ENCODE measurements at regions not wholly inside any gene's neighbourhood (a gene's known extent, or its start where the extent isn't known, plus 50 kb on each side); places are given as distances from the start of the nearest gene placed in this dataset.
"Not testable (repeated sequence)": the region's sequence is repeated elsewhere in the genome, so short reads cannot be mapped to it uniquely, and the experiment has no call there.

DNA sequence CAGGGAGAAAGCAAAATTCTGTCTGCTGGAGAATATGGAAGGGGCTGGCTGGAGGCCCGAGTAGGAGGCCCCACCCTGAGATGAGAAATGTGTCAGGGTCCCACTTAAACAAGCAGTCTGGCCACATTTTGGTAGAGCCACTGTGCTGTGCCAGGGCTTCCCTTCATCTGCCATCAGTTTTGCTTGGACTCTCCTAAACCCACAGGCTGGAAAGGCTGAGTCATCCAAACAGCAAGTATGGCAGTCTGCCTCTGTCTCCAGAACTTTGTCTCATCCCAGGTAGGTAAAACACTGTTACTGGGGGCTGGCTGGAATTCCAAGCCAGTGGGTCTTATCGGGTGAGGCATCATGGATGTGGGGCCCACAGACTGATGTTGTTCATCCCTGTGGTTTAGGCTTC lies 1390.6 kb downstream of the UQCRFS1 start:
- DNase-seq (ENCODE audit: low read depth) (no peak), FAIRE-seq (no peak)
- TF ChIP-seq, protein P1, sequence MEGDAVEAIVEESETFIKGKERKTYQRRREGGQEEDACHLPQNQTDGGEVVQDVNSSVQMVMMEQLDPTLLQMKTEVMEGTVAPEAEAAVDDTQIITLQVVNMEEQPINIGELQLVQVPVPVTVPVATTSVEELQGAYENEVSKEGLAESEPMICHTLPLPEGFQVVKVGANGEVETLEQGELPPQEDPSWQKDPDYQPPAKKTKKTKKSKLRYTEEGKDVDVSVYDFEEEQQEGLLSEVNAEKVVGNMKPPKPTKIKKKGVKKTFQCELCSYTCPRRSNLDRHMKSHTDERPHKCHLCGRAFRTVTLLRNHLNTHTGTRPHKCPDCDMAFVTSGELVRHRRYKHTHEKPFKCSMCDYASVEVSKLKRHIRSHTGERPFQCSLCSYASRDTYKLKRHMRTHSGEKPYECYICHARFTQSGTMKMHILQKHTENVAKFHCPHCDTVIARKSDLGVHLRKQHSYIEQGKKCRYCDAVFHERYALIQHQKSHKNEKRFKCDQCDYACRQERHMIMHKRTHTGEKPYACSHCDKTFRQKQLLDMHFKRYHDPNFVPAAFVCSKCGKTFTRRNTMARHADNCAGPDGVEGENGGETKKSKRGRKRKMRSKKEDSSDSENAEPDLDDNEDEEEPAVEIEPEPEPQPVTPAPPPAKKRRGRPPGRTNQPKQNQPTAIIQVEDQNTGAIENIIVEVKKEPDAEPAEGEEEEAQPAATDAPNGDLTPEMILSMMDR (IDR thresholded peaks at IDR 0.05; ENCODE audit: insufficient read depth, low read length, severe bottlenecking): no peak

DNA sequence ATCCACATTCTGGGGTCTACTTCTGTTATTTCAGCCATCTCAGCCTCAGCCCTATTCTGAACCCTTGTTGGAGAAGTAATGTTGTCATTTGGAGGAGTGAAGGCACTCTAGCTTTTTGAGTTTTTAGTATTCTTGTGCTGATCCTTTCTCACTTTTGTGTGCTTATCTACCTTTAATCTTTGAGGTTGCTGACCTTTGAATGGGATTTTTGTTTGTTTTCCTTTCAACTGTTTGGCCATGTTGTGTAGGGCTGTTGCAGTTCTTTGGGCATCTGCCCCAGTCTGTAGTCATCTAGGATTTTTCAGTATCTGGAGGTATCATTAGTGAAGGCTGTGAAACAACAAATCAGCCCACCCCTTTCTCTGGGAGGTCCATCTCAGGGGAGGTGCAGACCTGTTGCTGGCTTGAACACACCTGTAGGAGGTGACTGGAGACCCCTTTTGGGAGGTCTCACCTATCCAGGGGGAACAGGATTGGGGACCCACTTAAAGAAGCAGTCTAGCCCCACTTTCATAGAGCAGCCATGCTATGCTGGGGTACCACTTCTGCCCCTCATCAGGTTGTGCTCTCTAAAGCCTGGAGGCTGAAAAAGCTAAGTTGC lies 1391.4 kb downstream of the UQCRFS1 start:
- no peak overlapping the region for H3K4me3 ChIP-seq (ENCODE audit: low read depth, low read length)
- TF ChIP-seq, protein P1 (IDR thresholded peaks at IDR 0.05; ENCODE audit: insufficient read depth, low read length, severe bottlenecking): no peak
- DNase-seq (ENCODE audit: low read depth) (no peak), FAIRE-seq (no peak)
- no peaks in the 10 kb centered on the region for H3K36me3 ChIP-seq (ENCODE audit: control insufficient read depth, insufficient read depth, low read length)
- no peaks in the 10 kb centered on the region for H3K27me3 ChIP-seq (ENCODE audit: control insufficient read depth, insufficient read depth, low read length)

More for the DNA sequence above, 1390.6 kb downstream of the UQCRFS1 start:
- Histone ChIP-seq H3K27me3 (ENCODE audit: control insufficient read depth, insufficient read depth, low read length) (no peaks in the 10 kb centered on the region), H3K4me3 (ENCODE audit: low read depth, low read length) (no peak overlapping the region), H3K36me3 (ENCODE audit: control insufficient read depth, insufficient read depth, low read length) (no peaks in the 10 kb centered on the region)

DNA sequence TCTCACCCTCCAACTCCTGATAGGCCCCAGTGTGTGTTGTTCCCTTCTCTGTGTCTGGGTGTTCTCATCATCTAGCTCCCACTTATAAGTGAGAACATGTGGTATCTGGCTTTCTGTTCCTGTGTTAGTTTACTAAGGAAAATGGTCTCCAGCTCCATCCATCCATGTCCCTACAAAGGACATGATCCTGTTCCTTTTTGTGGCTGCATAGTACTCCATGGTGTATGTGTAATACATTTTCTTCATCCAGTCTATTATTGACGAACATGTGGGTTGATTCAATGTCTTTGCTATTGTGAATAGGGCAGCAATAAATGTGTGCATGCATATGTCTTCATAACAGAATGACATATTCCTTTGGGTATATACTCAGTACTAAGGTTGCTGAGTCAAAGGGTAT lies 1397.0 kb downstream of the UQCRFS1 start:
- FAIRE-seq (no peak), DNase-seq (ENCODE audit: low read depth) (no peak)
- Histone ChIP-seq H3K4me3 (ENCODE audit: low read depth, low read length) (no peak overlapping the region), H3K36me3 (ENCODE audit: control insufficient read depth, insufficient read depth, low read length) (no peaks in the 10 kb centered on the region), H3K27me3 (ENCODE audit: control insufficient read depth, insufficient read depth, low read length) (no peaks in the 10 kb centered on the region)
- TF ChIP-seq, protein P1 (IDR thresholded peaks at IDR 0.05; ENCODE audit: insufficient read depth, low read length, severe bottlenecking): no peak

DNA sequence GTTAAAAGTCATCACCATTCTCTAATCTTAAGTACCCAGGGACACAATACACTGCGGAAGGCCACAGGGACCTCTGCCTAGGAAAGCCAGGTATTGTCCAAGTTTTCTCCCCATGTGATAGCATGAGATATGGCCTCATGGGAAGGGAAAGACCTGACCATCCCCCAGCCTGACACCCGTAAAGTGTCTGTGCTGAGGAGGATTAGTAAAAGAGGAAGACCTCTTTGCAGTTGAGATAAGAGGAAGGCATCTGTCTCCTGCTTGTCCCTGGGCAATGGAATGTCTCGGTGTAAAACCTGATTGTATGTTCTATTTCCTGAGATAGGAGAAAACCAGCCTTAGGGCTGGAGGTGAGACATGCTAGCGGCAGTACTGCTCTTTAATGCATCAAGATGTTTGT lies 1398.1 kb downstream of the UQCRFS1 start:
- H3K4me3 ChIP-seq (ENCODE audit: low read depth, low read length); DNase-seq (ENCODE audit: low read depth); H3K36me3 ChIP-seq (ENCODE audit: control insufficient read depth, insufficient read depth, low read length); H3K27me3 ChIP-seq (ENCODE audit: control insufficient read depth, insufficient read depth, low read length); FAIRE-seq: not testable (repeated sequence)

DNA sequence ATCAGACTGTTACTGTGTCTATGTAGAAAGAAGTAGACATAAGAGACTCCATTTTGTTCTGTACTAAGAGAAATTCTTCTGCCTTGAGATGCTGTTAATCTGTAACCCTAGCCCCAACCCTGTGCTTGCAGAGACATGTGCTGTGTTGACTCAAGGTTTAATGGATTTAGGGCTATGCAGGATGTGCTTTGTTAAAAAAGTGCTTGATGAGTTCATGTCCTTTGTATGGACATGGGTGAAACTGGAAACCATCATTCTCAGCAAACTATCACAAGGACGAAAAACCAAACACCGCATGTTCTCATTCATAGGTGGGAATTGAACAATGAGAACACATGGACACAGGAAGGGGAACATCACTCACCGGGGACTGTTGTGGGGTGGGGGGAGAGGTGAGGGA lies 1398.7 kb downstream of the UQCRFS1 start:
- DNase-seq (ENCODE audit: low read depth): peak; percentile 78
- H3K36me3 ChIP-seq (ENCODE audit: control insufficient read depth, insufficient read depth, low read length); H3K4me3 ChIP-seq (ENCODE audit: low read depth, low read length); H3K27me3 ChIP-seq (ENCODE audit: control insufficient read depth, insufficient read depth, low read length); FAIRE-seq: not testable (repeated sequence)

DNA sequence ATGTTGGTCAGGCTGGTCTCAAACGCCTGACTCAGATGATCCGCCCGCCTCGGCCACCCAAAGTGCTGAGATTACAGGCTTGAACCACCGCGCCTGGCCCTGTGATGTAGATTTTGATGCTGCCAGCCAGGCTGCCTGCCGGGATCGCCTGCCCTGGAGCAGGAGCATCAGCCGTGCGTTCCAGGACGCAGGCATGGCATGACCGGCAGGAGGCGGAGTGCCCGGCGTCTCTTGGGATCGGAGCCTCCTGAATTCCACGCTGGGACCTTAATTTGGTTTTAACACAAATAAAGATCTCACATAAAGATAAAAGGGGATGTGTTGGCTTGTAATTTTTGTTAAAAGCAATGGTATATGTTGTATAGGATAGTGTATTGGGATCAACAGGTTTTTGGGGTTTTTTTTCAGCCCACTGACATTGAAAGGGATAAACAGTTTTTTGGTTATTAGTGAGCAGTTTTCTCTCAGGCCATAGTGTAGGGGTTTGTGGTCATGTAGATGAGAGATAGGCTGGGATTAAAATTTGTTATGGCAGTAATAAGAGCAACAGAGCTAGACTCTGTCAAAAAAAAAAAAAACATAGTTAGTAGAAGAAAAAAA lies 1406.4 kb downstream of the UQCRFS1 start:
- FAIRE-seq (no peak), DNase-seq (ENCODE audit: low read depth) (no peak)
- TF ChIP-seq, protein P1 (IDR thresholded peaks at IDR 0.05; ENCODE audit: insufficient read depth, low read length, severe bottlenecking): no peak
- H3K36me3 ChIP-seq (ENCODE audit: control insufficient read depth, insufficient read depth, low read length): peaks cover 4% of the 10 kb centered on the region
- no peak overlapping the region for H3K4me3 ChIP-seq (ENCODE audit: low read depth, low read length)
- H3K27me3 ChIP-seq (ENCODE audit: control insufficient read depth, insufficient read depth, low read length): no peaks in the 10 kb centered on the region

DNA sequence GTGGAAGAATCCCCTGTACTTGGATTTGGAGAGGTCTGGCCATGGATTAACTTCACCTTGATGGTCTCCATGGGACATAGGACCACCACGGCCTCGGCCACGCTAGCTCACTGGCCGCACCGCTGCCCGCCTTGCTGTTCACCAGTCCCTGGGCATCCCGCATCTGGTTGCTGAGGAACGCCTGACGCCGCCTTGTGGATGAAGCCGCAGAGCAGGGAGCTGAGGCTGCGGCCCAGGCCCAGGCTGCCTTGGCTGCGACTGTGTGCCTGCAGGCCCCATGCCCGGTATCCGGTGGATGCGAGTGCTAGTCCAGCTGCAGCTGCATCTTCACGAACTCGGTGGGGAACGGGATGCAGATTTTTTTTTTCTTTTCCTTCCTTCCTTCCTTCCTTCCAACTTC lies 1407.1 kb downstream of the UQCRFS1 start:
- H3K4me3 ChIP-seq (ENCODE audit: low read depth, low read length): no peak overlapping the region
- H3K27me3 ChIP-seq (ENCODE audit: control insufficient read depth, insufficient read depth, low read length): no peaks in the 10 kb centered on the region
- no peak for FAIRE-seq
- TF ChIP-seq, protein P1 (IDR thresholded peaks at IDR 0.05; ENCODE audit: insufficient read depth, low read length, severe bottlenecking): no peak
- H3K36me3 ChIP-seq (ENCODE audit: control insufficient read depth, insufficient read depth, low read length): peaks cover 4% of the 10 kb centered on the region
- DNase-seq (ENCODE audit: low read depth): no peak

All from bronchial epithelial cell (primary cell).